ENCODE measurements at regions not wholly inside any gene's neighbourhood (a gene's known extent, or its start where the extent isn't known, plus 50 kb on each side); places are given as distances from the start of the nearest gene placed in this dataset.

DNA sequence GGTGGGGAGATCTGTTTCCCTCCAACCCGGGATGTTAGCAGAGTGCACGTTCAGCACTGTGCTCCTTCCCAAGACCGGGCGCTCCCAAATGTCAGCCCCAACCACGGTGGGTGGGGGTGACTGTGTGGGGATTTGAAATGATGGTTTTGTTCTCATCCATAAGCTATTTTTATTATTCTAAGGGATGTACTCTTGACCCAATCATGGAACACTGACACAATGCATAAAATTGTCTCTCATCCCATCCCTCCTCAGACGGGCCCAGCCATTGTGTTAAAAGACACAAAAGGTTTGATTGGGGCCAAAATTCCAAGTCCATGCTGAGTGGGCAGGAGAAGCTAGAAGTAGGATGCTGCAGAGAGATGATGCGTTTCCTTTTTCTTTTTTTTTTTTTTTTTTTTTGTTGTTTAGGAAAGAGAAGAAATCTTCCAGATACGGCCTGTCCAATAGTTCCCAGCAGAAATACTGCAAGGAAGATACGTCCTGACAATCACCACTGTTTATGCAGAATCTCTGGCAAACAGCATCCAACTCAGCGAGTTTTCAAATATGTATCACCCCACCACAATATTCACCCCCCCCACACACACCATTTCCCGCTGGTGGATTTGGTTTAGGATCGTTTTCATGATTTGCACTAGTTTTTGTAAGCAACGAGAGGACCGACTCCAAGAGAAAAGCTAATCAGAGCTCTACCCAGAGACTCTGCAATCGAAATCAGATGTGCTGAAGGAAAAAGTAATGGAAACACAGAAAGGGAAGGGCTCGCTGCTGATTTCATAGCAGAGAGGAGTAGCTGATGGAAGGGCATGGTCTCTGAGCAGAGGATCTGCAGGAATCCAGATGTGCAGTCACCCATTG is 163.5 kb upstream of the DYNLRB2 start:
- no peak overlapping the region for H3K27ac Mint-ChIP-seq
- ChIA-PET CTCF (no interaction called here), POLR2A (no interaction called here)
- peaks cover 4% of the 10 kb centered on the region for H3K27me3 Mint-ChIP-seq
- H3K4me3 Mint-ChIP-seq: no peak overlapping the region
- no peak for DNase-seq
- peaks cover 4% of the 10 kb centered on the region for H3K9me3 Mint-ChIP-seq
- TF ChIP-seq, protein P1, sequence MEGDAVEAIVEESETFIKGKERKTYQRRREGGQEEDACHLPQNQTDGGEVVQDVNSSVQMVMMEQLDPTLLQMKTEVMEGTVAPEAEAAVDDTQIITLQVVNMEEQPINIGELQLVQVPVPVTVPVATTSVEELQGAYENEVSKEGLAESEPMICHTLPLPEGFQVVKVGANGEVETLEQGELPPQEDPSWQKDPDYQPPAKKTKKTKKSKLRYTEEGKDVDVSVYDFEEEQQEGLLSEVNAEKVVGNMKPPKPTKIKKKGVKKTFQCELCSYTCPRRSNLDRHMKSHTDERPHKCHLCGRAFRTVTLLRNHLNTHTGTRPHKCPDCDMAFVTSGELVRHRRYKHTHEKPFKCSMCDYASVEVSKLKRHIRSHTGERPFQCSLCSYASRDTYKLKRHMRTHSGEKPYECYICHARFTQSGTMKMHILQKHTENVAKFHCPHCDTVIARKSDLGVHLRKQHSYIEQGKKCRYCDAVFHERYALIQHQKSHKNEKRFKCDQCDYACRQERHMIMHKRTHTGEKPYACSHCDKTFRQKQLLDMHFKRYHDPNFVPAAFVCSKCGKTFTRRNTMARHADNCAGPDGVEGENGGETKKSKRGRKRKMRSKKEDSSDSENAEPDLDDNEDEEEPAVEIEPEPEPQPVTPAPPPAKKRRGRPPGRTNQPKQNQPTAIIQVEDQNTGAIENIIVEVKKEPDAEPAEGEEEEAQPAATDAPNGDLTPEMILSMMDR (IDR thresholded peaks at IDR 0.05): no peak
- intact Hi-C loops (cut with micrococcal nuclease): no loop called here
- H3K36me3 Mint-ChIP-seq (ENCODE audit: low read depth): no peaks in the 10 kb centered on the region
- no peak for ATAC-seq
- no peaks in the 10 kb centered on the region for H3K4me1 Mint-ChIP-seq (ENCODE audit: low read depth)

DNA sequence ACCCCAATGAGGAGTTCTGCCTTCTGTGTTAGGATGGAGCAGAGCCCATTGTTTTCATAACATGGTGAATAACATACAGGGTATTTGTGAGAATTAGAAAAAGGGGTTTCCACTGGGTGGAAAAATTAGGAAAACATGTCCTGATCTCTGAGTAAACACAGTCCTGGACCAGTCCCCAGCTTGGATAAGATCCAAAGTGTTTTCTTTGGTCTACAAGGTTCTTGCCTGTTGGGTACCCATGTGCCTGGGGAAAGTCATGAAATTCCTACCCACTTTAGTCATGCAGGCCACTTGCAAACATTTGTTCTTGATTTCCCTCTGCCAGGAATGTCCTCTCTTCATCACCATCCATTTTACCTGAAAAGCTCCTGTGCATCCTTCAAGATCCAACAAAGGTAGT is 164.8 kb upstream of the DYNLRB2 start:
- intact Hi-C loops (cut with micrococcal nuclease): no loop called here
- peaks cover 4% of the 10 kb centered on the region for H3K9me3 Mint-ChIP-seq
- ATAC-seq (no peak), DNase-seq (no peak)
- TF ChIP-seq, protein P1 (IDR thresholded peaks at IDR 0.05): no peak
- POLR2A ChIA-PET: no interaction called here
- H3K27ac Mint-ChIP-seq: no peak overlapping the region
- no peak overlapping the region for H3K4me3 Mint-ChIP-seq
- CTCF ChIA-PET: no interaction called here
- H3K27me3 Mint-ChIP-seq: peaks cover 2% of the 10 kb centered on the region
- no peaks in the 10 kb centered on the region for H3K36me3 Mint-ChIP-seq (ENCODE audit: low read depth)
- H3K4me1 Mint-ChIP-seq (ENCODE audit: low read depth): no peaks in the 10 kb centered on the region

DNA sequence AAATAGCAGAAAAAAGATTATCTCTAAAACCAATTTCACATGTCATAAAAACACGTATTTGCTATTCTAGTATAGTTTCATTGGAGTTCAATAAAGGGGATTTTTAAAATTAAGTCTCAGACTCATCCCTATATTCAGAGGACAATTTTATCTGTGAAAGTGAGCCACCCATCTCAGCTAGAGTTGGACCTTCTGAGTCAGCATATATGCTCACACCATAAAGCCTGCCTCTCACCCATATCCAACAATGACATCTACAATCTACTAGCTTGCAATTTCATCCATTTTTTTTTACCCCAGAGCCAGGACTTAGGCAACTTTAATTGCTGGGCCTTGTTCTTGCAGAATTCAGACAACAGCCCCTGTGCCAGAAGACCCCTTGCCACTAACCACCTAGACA is 165.3 kb upstream of the DYNLRB2 start:
- no peaks in the 10 kb centered on the region for H3K4me1 Mint-ChIP-seq (ENCODE audit: low read depth)
- DNase-seq (no peak), ATAC-seq (no peak)
- ChIA-PET CTCF (no interaction called here), POLR2A (no interaction called here)
- peaks cover 4% of the 10 kb centered on the region for H3K9me3 Mint-ChIP-seq
- intact Hi-C loops (cut with micrococcal nuclease): no loop called here
- TF ChIP-seq, protein P1 (IDR thresholded peaks at IDR 0.05): no peak
- H3K27ac Mint-ChIP-seq: no peak overlapping the region
- no peak overlapping the region for H3K4me3 Mint-ChIP-seq
- peaks cover 2% of the 10 kb centered on the region for H3K27me3 Mint-ChIP-seq
- H3K36me3 Mint-ChIP-seq (ENCODE audit: low read depth): no peaks in the 10 kb centered on the region

DNA sequence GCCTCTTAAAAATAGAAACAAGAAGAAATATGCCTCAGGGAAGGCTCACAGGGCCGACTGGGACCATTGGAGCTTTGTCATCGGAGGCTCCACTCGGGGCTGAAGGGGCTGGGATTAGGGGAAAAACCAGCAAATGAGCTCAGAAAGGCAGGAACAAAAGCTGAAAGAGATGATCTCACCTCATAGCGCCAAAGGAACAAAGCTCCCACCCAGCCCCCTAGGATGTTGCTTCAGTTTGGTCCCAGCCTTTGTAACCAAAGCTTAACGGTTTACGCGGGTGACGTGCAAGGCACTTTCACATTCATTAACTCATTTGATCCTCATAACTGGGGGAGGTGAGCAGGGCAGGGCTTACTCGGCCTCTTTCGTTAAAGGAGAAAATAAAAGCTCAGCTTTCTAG is 168.5 kb upstream of the DYNLRB2 start:
- no peak for DNase-seq
- H3K27me3 Mint-ChIP-seq: peaks cover 2% of the 10 kb centered on the region
- H3K4me1 Mint-ChIP-seq (ENCODE audit: low read depth): no peaks in the 10 kb centered on the region
- H3K9me3 Mint-ChIP-seq: peaks cover 4% of the 10 kb centered on the region
- intact Hi-C loops (cut with micrococcal nuclease): no loop called here
- ATAC-seq: no peak
- H3K4me3 Mint-ChIP-seq: no peak overlapping the region
- H3K36me3 Mint-ChIP-seq (ENCODE audit: low read depth): no peaks in the 10 kb centered on the region
- CTCF ChIA-PET: no interaction called here
- TF ChIP-seq, protein P1 (IDR thresholded peaks at IDR 0.05): no peak
- no peak overlapping the region for H3K27ac Mint-ChIP-seq
- POLR2A ChIA-PET: no interaction called here

DNA sequence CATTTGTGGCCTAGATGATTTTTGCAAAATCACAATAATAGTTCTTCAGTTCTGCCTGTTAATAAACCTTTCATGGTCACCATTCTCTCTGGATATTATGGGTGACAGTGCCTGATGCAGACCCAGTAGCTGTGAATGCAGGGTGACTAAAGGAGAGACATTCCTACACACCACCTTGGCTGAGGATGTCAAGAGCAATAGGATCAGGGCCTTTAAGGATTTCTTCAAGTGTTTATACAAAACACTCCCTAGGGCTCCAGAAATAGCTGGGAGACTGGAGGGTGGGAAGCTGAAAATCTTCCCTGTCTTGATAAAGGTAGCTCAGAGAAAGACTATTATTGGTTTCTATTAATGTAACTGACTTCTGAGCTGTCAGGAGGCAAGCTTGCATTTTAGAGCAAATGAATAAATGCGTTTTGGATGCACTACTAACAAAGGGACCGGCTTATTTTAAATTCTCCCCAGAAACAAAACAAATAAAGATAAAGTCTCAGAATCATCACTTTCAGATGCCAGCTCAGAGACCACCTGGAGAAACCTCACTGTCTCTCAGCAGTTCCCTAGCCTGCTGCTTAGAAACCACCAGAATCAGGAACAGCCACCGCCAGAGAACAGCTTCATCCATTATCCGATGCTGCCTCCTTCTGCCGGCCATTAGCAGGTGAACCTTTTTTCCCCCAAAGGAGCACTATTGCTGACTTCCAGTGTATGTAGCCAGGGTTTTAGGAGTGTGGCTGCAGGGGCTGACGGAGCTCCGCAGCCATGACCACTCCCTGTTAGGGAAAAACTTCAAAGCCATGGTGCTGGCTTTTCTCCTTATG is 171.4 kb upstream of the DYNLRB2 start:
- no peaks in the 10 kb centered on the region for H3K4me1 Mint-ChIP-seq (ENCODE audit: low read depth)
- peaks cover 4% of the 10 kb centered on the region for H3K9me3 Mint-ChIP-seq
- DNase-seq (no peak), ATAC-seq (no peak)
- no peak overlapping the region for H3K4me3 Mint-ChIP-seq
- ChIA-PET POLR2A (no interaction called here), CTCF (no interaction called here)
- no peaks in the 10 kb centered on the region for H3K36me3 Mint-ChIP-seq (ENCODE audit: low read depth)
- H3K27me3 Mint-ChIP-seq: peaks cover 2% of the 10 kb centered on the region
- intact Hi-C loops (cut with micrococcal nuclease): no loop called here
- TF ChIP-seq, protein P1 (IDR thresholded peaks at IDR 0.05): no peak
- H3K27ac Mint-ChIP-seq: no peak overlapping the region
